GM12878 (cell line): ENCODE measurements at regions not wholly inside any gene's neighbourhood (a gene's known extent, or its start where the extent isn't known, plus 50 kb on each side); places are given as distances from the start of the nearest gene placed in this dataset.

Experiments used
- ATAC-seq: fragments of 200-7000 bp; cut with Tn5 transposase; 3 replicates; pipeline ENCODE4 v1.9.1; 2020; ENCODE audit warnings: mild to moderate bottlenecking, moderate library complexity
- BruUV-seq: library from RNA; stranded (reverse); fragments of 400-500 nt; replicated peaks from 2 replicates; lab custom pipeline; 2021; lab: Mats Ljungman, UMichigan
- CTCF ChIA-PET: fragments of 300-600 bp; sonication (Branson Sonifier 250); formaldehyde crosslinking; extraction: SDS; loops from one replicate; lab custom pipeline; 2021; ENCODE audit warnings: inconsistent platforms; lab: Yijun Ruan, JAX
- POLR2A ChIA-PET: fragments of 350-600 bp; formaldehyde crosslinking; extraction: SDS; loops from one replicate; lab custom pipeline; 2021; ENCODE audit warnings: inconsistent platforms; lab: Charles Lee
- RAD21 ChIA-PET: fragments of 300-600 bp; sonication (Branson Sonifier 250); formaldehyde crosslinking; loops from one replicate; lab custom pipeline; 2023; ENCODE audit warnings: antibody characterized with exemption; ENCODE audit not compliant: unreplicated experiment; lab: Charles Lee
- SMC1A ChIA-PET: fragments of 300-600 bp; sonication (Branson Sonifier 250); formaldehyde crosslinking; loops from one replicate; lab custom pipeline; 2023; ENCODE audit not compliant: unreplicated experiment, uncharacterized antibody; lab: Charles Lee
- DNase-seq: peaks from one replicate; pipeline ENCODE4 v3.0.0-alpha.2; 2011; ENCODE audit warnings: low read depth, low spot score
- FAIRE-seq: peaks from 3 replicates; lab custom pipeline; 2011; peaks lifted over from hg19 to GRCh38; lab: Jason Lieb, UNC
- H2AFZ ChIP-seq: 2 replicates; pipeline ENCODE4 v1.6.0; 2011; ENCODE audit warnings: low read depth, low read length, control low read depth; ENCODE audit not compliant: control insufficient read depth
- H3K27ac ChIP-seq: 2 replicates; pipeline ENCODE4 v1.5.1; 2011; ENCODE audit warnings: control low read depth; ENCODE audit not compliant: control insufficient read depth, insufficient read depth
- H3K27me3 ChIP-seq, 2 experiments: replicated peaks in 1 of 2; 2 replicates each; pipeline versions ENCODE4 v1.6.0 to v1.6.1; 2011; ENCODE audit warnings: low read length in 1 of 2; ENCODE audit not compliant: control insufficient read depth in 2 of 2, insufficient read depth in 2 of 2
- H3K36me3 ChIP-seq, 2 experiments: 2 replicates each; pipeline ENCODE4 v1.5.1; 2011; ENCODE audit warnings: low read length in 1 of 2; ENCODE audit not compliant: control insufficient read depth in 2 of 2, insufficient read depth in 2 of 2
- H3K4me1 ChIP-seq: 2 replicates; pipeline ENCODE4 v1.6.1; 2011; ENCODE audit warnings: mild to moderate bottlenecking, low read length, moderate library complexity, mixed read lengths; ENCODE audit not compliant: control insufficient read depth, insufficient read depth
- H3K4me2 ChIP-seq: 2 replicates; pipeline ENCODE4 v1.6.0; 2011; ENCODE audit warnings: control low read depth; ENCODE audit not compliant: control insufficient read depth, insufficient read depth
- H3K4me3 ChIP-seq: fragments of 200-600 bp; sonication (generic); 2 replicates; pipeline ENCODE4 v1.5.1; 2016
- H3K79me2 ChIP-seq: 2 replicates; pipeline ENCODE4 v1.6.0; 2011; ENCODE audit warnings: low read length; ENCODE audit not compliant: control insufficient read depth, insufficient read depth
- H3K9ac ChIP-seq: 2 replicates; pipeline ENCODE4 v1.8.0; 2011; ENCODE audit warnings: low read length, control low read depth, mixed read lengths; ENCODE audit not compliant: control insufficient read depth, insufficient read depth
- H3K9me3 ChIP-seq: replicated peaks from 3 replicates; pipeline ENCODE4 v1.5.1; 2011; ENCODE audit warnings: mild to moderate bottlenecking, low read length; ENCODE audit not compliant: control insufficient read depth, insufficient read depth
- H4K20me1 ChIP-seq: 2 replicates; pipeline ENCODE4 v1.6.0; 2011; ENCODE audit not compliant: control insufficient read depth, insufficient read depth
- ATF2 ChIP-seq: IDR thresholded peaks from 2 replicates; pipeline ENCODE4 v1.6.1; 2012; ENCODE audit warnings: low read length, inconsistent platforms
- CBX5 ChIP-seq: sonication (generic); IDR thresholded peaks from 2 replicates; pipeline ENCODE4 v1.6.1; 2016; ENCODE audit warnings: low read depth, moderate library complexity, mild to moderate bottlenecking, inconsistent platforms
- IRF4 ChIP-seq: IDR thresholded peaks from 2 replicates; pipeline ENCODE4 v1.6.1; 2011; ENCODE audit warnings: low read depth, low read length
- KDM1A ChIP-seq: fragments of 200-600 bp; sonication (generic); IDR thresholded peaks from 2 replicates; pipeline ENCODE4 v1.6.1; 2016; ENCODE audit warnings: borderline replicate concordance
- NFYB ChIP-seq: IDR thresholded peaks from 2 replicates; pipeline ENCODE4 v1.6.1; 2011; ENCODE audit warnings: low read depth, mild to moderate bottlenecking, low read length, improper control_type of control experiment, moderate library complexity; ENCODE audit not compliant: insufficient read depth
- POLR2AphosphoS5 ChIP-seq: IDR thresholded peaks from 2 replicates; pipeline ENCODE4 v1.6.1; 2011; ENCODE audit warnings: mild to moderate bottlenecking, low read length, inconsistent platforms
- SMAD5 ChIP-seq: IDR thresholded peaks from 2 replicates; pipeline ENCODE4 v1.6.1; 2016; ENCODE audit warnings: antibody characterized with exemption, low read depth
- TARDBP ChIP-seq: IDR thresholded peaks from 2 replicates; pipeline ENCODE4 v1.6.1; 2016; ENCODE audit warnings: borderline replicate concordance
- USF1 ChIP-seq: IDR thresholded peaks from 2 replicates; pipeline ENCODE4 v1.6.1; 2011; ENCODE audit warnings: borderline replicate concordance, low read depth, mild to moderate bottlenecking, moderate library complexity, mixed read lengths, low read length; ENCODE audit not compliant: insufficient read depth; ENCODE audit errors: extremely low read length
- ZBED1 ChIP-seq: IDR thresholded peaks from 2 replicates; pipeline ENCODE4 v1.6.1; 2016; ENCODE audit warnings: borderline replicate concordance
- ZNF384 ChIP-seq: IDR thresholded peaks from 2 replicates; pipeline ENCODE4 v1.6.1; 2012; ENCODE audit warnings: low read depth, mild to moderate bottlenecking, low read length, improper control_type of control experiment, borderline replicate concordance
- WGBS: methylation state at CpG from one replicate; pipeline ENCODE4 v1.1.6; 2016; ENCODE audit warnings: low lambda C conversion rate; ENCODE audit not compliant: insufficient replicate concordance, insufficient coverage; ENCODE audit errors: missing lambda C conversion rate; 5-methylcytosine and 5-hydroxymethylcytosine counted together
- in situ Hi-C: fragments of 300-500 bp; cut with MboI; formaldehyde crosslinking; loops from 9 replicates; pipeline ENCODE4 v1.14.3; 2018; ENCODE audit warnings: mixed read lengths
- intact Hi-C: fragments of 100-400 bp; cut with micrococcal nuclease; formaldehyde crosslinking; loops from one replicate; pipeline ENCODE4 v1.14.2; 2022; ENCODE audit not compliant: unreplicated experiment
- TF ChIP-seq, protein P1 (sequence below): IDR thresholded peaks from 2 replicates; pipeline ENCODE4 v1.6.1; 2011; ENCODE audit warnings: mild to moderate bottlenecking, low read depth, low read length, moderate library complexity; ENCODE audit not compliant: insufficient replicate concordance
- TF ChIP-seq, protein P2 (sequence below): IDR thresholded peaks from 2 replicates; pipeline ENCODE4 v1.6.1; 2012; ENCODE audit warnings: low read depth, low read length, improper control_type of control experiment

GRCh38 chr5:143665866-143666265 lies 146.1 kb upstream of the HMHB1 start (continued):
- TF ChIP-seq, protein P1, sequence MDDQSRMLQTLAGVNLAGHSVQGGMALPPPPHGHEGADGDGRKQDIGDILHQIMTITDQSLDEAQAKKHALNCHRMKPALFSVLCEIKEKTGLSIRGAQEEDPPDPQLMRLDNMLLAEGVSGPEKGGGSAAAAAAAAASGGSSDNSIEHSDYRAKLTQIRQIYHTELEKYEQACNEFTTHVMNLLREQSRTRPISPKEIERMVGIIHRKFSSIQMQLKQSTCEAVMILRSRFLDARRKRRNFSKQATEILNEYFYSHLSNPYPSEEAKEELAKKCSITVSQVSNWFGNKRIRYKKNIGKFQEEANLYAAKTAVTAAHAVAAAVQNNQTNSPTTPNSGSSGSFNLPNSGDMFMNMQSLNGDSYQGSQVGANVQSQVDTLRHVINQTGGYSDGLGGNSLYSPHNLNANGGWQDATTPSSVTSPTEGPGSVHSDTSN = no peak
- TF ChIP-seq IRF4 = no peak
- TF ChIP-seq, all 136 proteins: peak for 0

DNA sequence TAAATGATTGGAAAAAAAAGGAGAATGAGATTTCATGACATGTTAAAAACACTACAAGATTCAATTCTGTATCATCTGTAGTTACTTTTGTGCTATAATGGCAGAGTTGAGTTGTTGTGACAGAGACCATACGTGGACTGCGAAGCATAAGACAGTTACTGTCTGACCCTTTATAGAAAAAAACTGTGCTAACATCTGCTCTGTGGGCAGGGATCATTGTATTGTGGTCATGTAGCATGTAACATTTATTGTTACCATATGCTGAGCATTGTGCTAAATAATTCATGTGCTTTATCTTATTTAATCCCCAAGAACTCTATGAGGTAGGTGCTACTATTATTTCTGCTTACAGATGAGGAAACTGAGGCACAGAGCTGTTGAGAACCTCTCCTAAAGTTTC lies 147.3 kb upstream of the HMHB1 start:
- in situ Hi-C loops (no loop called here), intact Hi-C loops (no loop called here)
- Histone ChIP-seq H3K27ac (no peak overlapping the region), H3K4me3 (no peak overlapping the region), H3K4me2 (no peak overlapping the region), H2AFZ (no peak overlapping the region), H3K27me3 (no peaks in the 10 kb centered on the region), H4K20me1 (no peaks in the 10 kb centered on the region), H3K36me3 (no peaks in the 10 kb centered on the region), H3K9ac (no peak overlapping the region), H3K9me3 (no peaks in the 10 kb centered on the region), H3K79me2 (no peaks in the 10 kb centered on the region), H3K4me1 (no peaks in the 10 kb centered on the region)
- POLR2A ChIA-PET = no interaction called here
- WGBS = 100% methylated on average over 2 of the region's 2 CpGs
- FAIRE-seq (no peak), ATAC-seq (no peak), DNase-seq (no peak)
- SMC1A ChIA-PET = interaction anchor here (0.7 to 0.9 kb wide), 2 partner anchors 23 to 160 kb away, joined by 3 read pairs; no protein-coding TSS in a partner anchor
- TF ChIP-seq ZNF384 (no peak), KDM1A (no peak), POLR2AphosphoS5 (no peak), ZBED1 (no peak), CBX5 (no peak), SMAD5 (no peak), NFYB (no peak), TARDBP (no peak), ATF2 (no peak), USF1 (no peak)
- TF ChIP-seq, protein P2, sequence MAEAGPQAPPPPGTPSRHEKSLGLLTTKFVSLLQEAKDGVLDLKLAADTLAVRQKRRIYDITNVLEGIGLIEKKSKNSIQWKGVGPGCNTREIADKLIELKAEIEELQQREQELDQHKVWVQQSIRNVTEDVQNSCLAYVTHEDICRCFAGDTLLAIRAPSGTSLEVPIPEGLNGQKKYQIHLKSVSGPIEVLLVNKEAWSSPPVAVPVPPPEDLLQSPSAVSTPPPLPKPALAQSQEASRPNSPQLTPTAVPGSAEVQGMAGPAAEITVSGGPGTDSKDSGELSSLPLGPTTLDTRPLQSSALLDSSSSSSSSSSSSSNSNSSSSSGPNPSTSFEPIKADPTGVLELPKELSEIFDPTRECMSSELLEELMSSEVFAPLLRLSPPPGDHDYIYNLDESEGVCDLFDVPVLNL = no peak
- RAD21 ChIA-PET = no interaction called here
- BruUV-seq = no TSS peak
- CTCF ChIA-PET = interaction anchor here (1.8 kb wide), 1 partner anchor 9 kb away, joined by 5 read pairs; no protein-coding TSS in a partner anchor
